GM12874 (cell line): ENCODE measurements at regions not wholly inside any gene's neighbourhood (a gene's known extent, or its start where the extent isn't known, plus 50 kb on each side); places are given as distances from the start of the nearest gene placed in this dataset.

Source experiments
- CTCF ChIP-seq: IDR thresholded peaks from 2 replicates; pipeline ENCODE4 v1.5.1; 2011; ENCODE audit warnings: low read depth, mild to moderate bottlenecking, control low read depth, low read length, moderate library complexity; ENCODE audit not compliant: insufficient read depth

- no peak for TF ChIP-seq CTCF
Measured at GRCh38 chr9:20040991-20041696, 252.3 kb upstream of the SLC24A2 start.

- no peak for TF ChIP-seq CTCF
Measured at GRCh38 chr9:20037699-20038098, 248.9 kb upstream of the SLC24A2 start.

- TF ChIP-seq CTCF = no peak
Measured at GRCh38 chr9:20033511-20033910, 244.7 kb upstream of the SLC24A2 start.

- no peak for TF ChIP-seq CTCF
Measured at GRCh38 chr9:20032413-20033006, 243.7 kb upstream of the SLC24A2 start.

- no peak for TF ChIP-seq CTCF
Measured at GRCh38 chr9:20031836-20032235, 243.0 kb upstream of the SLC24A2 start.

- no peak for TF ChIP-seq CTCF
Measured at GRCh38 chr9:20030671-20031070, 241.8 kb upstream of the SLC24A2 start.

- TF ChIP-seq CTCF = no peak
Measured at GRCh38 chr9:20030221-20030620, 241.4 kb upstream of the SLC24A2 start.
